ENCODE measurements at regions not wholly inside any gene's neighbourhood (a gene's known extent, or its start where the extent isn't known, plus 50 kb on each side); places are given as distances from the start of the nearest gene placed in this dataset.

DNA sequence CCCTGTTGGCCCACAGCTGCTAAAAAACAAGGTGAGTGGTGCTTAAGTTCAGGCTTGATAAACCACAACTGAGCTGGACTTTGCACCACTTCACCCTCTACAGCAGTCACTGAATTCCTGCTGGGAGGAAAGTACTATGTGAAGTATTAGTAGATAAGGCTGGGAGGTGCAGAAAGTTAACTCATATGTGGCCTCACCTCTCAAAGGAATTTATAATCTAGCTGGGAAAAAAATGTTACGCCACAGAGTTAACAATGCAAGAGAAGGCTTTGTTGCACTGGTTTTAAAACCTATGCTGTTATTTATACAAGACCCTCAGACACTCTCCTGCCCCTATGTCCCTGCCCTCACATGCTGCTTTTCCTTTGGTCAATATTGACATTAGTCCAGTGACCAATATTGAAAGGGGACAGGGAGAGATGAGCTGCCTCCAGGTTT lies 60.9 kb downstream of the LIG4 start:
- ChIA-PET POLR2A (no interaction called here), CTCF (interaction anchor here (1.6 kb wide), 1 partner anchor 22 kb away, joined by 7 read pairs; no protein-coding TSS in a partner anchor), RAD21 (ENCODE audit: low non-redundant PET in 1 of 2, low total read pairs in 2 of 2, uncharacterized antibody in 2 of 2, unreplicated experiment in 2 of 2) (no interaction called here)
- Histone ChIP-seq H3K9me2 (ENCODE audit: insufficient read depth) (no peaks in the 10 kb centered on the region), H3K27me3 (ENCODE audit: insufficient read depth, low read length) (no peaks in the 10 kb centered on the region), H4K20me1 (ENCODE audit: insufficient read depth) (no peaks in the 10 kb centered on the region), H3K4me3 (replicated peaks in 1 of 2; ENCODE audit: low read depth in 1 of 2, low read length in 2 of 2) (no peak overlapping the region), H2AFZ (ENCODE audit: low read depth, low read length, poor library complexity, severe bottlenecking) (no peak overlapping the region), H3K36me3 (ENCODE audit: control insufficient read depth in 1 of 2, insufficient read depth in 2 of 2, low read length in 2 of 2) (no peaks in the 10 kb centered on the region), H3K9ac (ENCODE audit: low read length) (no peak overlapping the region), H3K79me2 (ENCODE audit: insufficient read depth, low read length) (no peaks in the 10 kb centered on the region), H3K9me3 (ENCODE audit: control insufficient read depth in 1 of 2, insufficient read depth in 1 of 2, low read depth in 1 of 2, low read length in 2 of 2) (no peaks in the 10 kb centered on the region), H3K27ac (ENCODE audit: low read depth, low read length) (no peak overlapping the region), H3K4me1 (ENCODE audit: control insufficient read depth in 1 of 2, insufficient read depth in 2 of 2, low read length in 2 of 2) (no peaks in the 10 kb centered on the region), H3K4me2 (ENCODE audit: low read length) (no peak overlapping the region)
- ATAC-seq, result no peak
- BruUV-seq (replicated peaks), result no TSS peak
- no peak for DNase-seq (ENCODE audit: low read depth, low spot score)
- TF ChIP-seq EGR1 (IDR thresholded peaks at IDR 0.05; ENCODE audit: low read depth), result no peak
- no peak for TF ChIP-seq SP1 (IDR thresholded peaks at IDR 0.05; ENCODE audit: low read depth)
- no peak for TF ChIP-seq ZFX (IDR thresholded peaks at IDR 0.05)
- no peak for TF ChIP-seq SIN3A (IDR thresholded peaks at IDR 0.05; ENCODE audit: low read depth)
- intact Hi-C loops (cut with micrococcal nuclease), result no loop called here

DNA sequence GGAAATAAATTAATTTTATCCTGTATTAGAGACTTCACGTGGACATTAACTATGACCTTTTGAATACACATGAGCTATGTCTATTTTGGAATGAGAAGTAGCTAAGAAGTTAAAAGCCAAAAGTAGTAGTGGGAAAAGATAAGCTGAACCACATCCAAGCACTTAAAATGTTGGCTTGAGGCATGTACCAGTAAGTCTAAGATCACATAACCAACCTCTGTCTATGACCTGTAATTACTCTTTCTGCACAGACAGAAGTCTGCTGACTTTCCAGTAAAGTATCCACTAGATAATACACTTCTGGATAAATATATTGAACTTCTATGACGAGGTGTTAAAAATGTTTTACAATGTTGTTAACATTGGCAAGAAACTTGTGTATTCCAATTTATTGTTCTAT lies 68.7 kb downstream of the LIG4 start:
- H3K4me2 ChIP-seq (ENCODE audit: low read length), result no peak overlapping the region
- ATAC-seq, result no peak
- no peaks in the 10 kb centered on the region for H3K4me1 ChIP-seq (ENCODE audit: control insufficient read depth in 1 of 2, insufficient read depth in 2 of 2, low read length in 2 of 2)
- BruUV-seq (replicated peaks), result no TSS peak
- intact Hi-C loops (cut with micrococcal nuclease), result no loop called here
- POLR2A ChIA-PET, result no interaction called here
- no peak overlapping the region for H3K27ac ChIP-seq (ENCODE audit: low read depth, low read length)
- RAD21 ChIA-PET (ENCODE audit: low non-redundant PET in 1 of 2, low total read pairs in 2 of 2, uncharacterized antibody in 2 of 2, unreplicated experiment in 2 of 2), result no interaction called here
- TF ChIP-seq TCF7L2 (IDR thresholded peaks at IDR 0.05; ENCODE audit: borderline replicate concordance, extremely low read depth, insufficient read depth, insufficient read length) (no peak), EZH2phosphoT487 (IDR thresholded peaks at IDR 0.05; ENCODE audit: borderline replicate concordance) (no peak), SP1 (IDR thresholded peaks at IDR 0.05; ENCODE audit: low read depth) (no peak), MAX (IDR thresholded peaks at IDR 0.05) (no peak), CEBPB (IDR thresholded peaks at IDR 0.05; ENCODE audit: low read depth) (no peak), ELF1 (IDR thresholded peaks at IDR 0.05; ENCODE audit: borderline replicate concordance, low read depth) (no peak), CBX3 (IDR thresholded peaks at IDR 0.05; ENCODE audit: low read depth) (no peak), POLR2A (IDR thresholded peaks at IDR 0.05; ENCODE audit: borderline replicate concordance, extremely low read depth, insufficient read depth, insufficient read length) (no peak), FOSL1 (IDR thresholded peaks at IDR 0.05; ENCODE audit: low read depth) (no peak), SIN3A (IDR thresholded peaks at IDR 0.05; ENCODE audit: low read depth) (no peak), ZBTB33 (IDR thresholded peaks at IDR 0.05; ENCODE audit: extremely low read depth, insufficient replicate concordance, low read length) (no peak), POLR2AphosphoS5 (IDR thresholded peaks at IDR 0.05; ENCODE audit: low read depth, low read length) (no peak), YY1 (IDR thresholded peaks at IDR 0.05; ENCODE audit: extremely low read depth, insufficient replicate concordance, low read depth, low read length) (no peak), SRF (IDR thresholded peaks at IDR 0.05; ENCODE audit: low read depth) (no peak), CTCF (IDR thresholded peaks at IDR 0.05 in 2 of 3, conservative IDR thresholded peaks at IDR 0.05 in 1 of 3; ENCODE audit: borderline replicate concordance in 1 of 3, insufficient read depth in 1 of 3, low read depth in 2 of 3, low read length in 2 of 3) (no peak)
- TF ChIP-seq, protein P1, sequence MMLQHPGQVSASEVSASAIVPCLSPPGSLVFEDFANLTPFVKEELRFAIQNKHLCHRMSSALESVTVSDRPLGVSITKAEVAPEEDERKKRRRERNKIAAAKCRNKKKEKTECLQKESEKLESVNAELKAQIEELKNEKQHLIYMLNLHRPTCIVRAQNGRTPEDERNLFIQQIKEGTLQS (IDR thresholded peaks at IDR 0.05), result no peak
- H3K9ac ChIP-seq (ENCODE audit: low read length), result no peak overlapping the region
- no peaks in the 10 kb centered on the region for H4K20me1 ChIP-seq (ENCODE audit: insufficient read depth)
- CTCF ChIA-PET, result no interaction called here
- no peaks in the 10 kb centered on the region for H3K79me2 ChIP-seq (ENCODE audit: insufficient read depth, low read length)
- H2AFZ ChIP-seq (ENCODE audit: low read depth, low read length, poor library complexity, severe bottlenecking), result no peak overlapping the region
- no peaks in the 10 kb centered on the region for H3K36me3 ChIP-seq (ENCODE audit: control insufficient read depth in 1 of 2, insufficient read depth in 2 of 2, low read length in 2 of 2)
- no peak overlapping the region for H3K4me3 ChIP-seq (replicated peaks in 1 of 2; ENCODE audit: low read depth in 1 of 2, low read length in 2 of 2)
- DNase-seq (ENCODE audit: low read depth, low spot score), result no peak
- H3K27me3 ChIP-seq (ENCODE audit: insufficient read depth, low read length), result no peaks in the 10 kb centered on the region
- H3K9me3 ChIP-seq (ENCODE audit: control insufficient read depth in 1 of 2, insufficient read depth in 1 of 2, low read depth in 1 of 2, low read length in 2 of 2), result no peaks in the 10 kb centered on the region
- no peaks in the 10 kb centered on the region for H3K9me2 ChIP-seq (ENCODE audit: insufficient read depth)
